NT2/D1 (cell line): ENCODE measurements at regions not wholly inside any gene's neighbourhood (a gene's known extent, or its start where the extent isn't known, plus 50 kb on each side); places are given as distances from the start of the nearest gene placed in this dataset.

ENCODE experiments used
- DNase-seq: peaks from one replicate; pipeline ENCODE4 v3.0.0-alpha.2; 2011; ENCODE audit warnings: low read depth, low spot score
- H3K27me3 ChIP-seq: 2 replicates; pipeline ENCODE4 v1.6.0; 2011; ENCODE audit warnings: mild to moderate bottlenecking; ENCODE audit not compliant: insufficient read length, insufficient read depth
- H3K36me3 ChIP-seq: 2 replicates; pipeline ENCODE4 v1.6.1; 2011; ENCODE audit warnings: mild to moderate bottlenecking, low read length, mixed read lengths; ENCODE audit not compliant: insufficient read depth, insufficient read length
- H3K4me1 ChIP-seq: 2 replicates; pipeline ENCODE4 v1.5.1; 2011; ENCODE audit not compliant: insufficient read depth, insufficient read length
- H3K4me3 ChIP-seq: 2 replicates; pipeline ENCODE4 v1.5.1; 2011; ENCODE audit warnings: low read depth; ENCODE audit not compliant: insufficient read length
- H3K9ac ChIP-seq: 2 replicates; pipeline ENCODE4 v1.6.0; 2011; ENCODE audit warnings: low read depth; ENCODE audit not compliant: insufficient read length
- H3K9me3 ChIP-seq: 2 replicates; pipeline ENCODE4 v1.5.1; 2011; ENCODE audit warnings: mild to moderate bottlenecking, low read length; ENCODE audit not compliant: insufficient read depth
- SUZ12 ChIP-seq: IDR thresholded peaks from 2 replicates; pipeline ENCODE4 v1.6.1; 2011; ENCODE audit not compliant: insufficient read length, insufficient read depth; ENCODE audit errors: extremely low read depth
- YY1 ChIP-seq: IDR thresholded peaks from 2 replicates; pipeline ENCODE4 v1.6.1; 2011; ENCODE audit not compliant: insufficient read length, insufficient read depth
- ZNF274 ChIP-seq: IDR thresholded peaks from 2 replicates; pipeline ENCODE4 v1.6.1; 2011; ENCODE audit warnings: mild to moderate bottlenecking, low read depth, low read length

GRCh38 chr3:76869726-76870384 lies 170.0 kb upstream of the ROBO2 start:
- no peak for TF ChIP-seq YY1
- no peak for TF ChIP-seq ZNF274
- no peak for TF ChIP-seq SUZ12
- H3K4me3 ChIP-seq = no peak overlapping the region
- H3K36me3 ChIP-seq = no peaks in the 10 kb centered on the region
- no peaks in the 10 kb centered on the region for H3K4me1 ChIP-seq
- no peak for DNase-seq
- H3K27me3 ChIP-seq = no peaks in the 10 kb centered on the region
- H3K9ac ChIP-seq = no peak overlapping the region
- peaks cover under 1% of the 10 kb centered on the region; the same call in 1 of the 2 replicates for H3K9me3 ChIP-seq

GRCh38 chr3:76871655-76872054 lies 168.2 kb upstream of the ROBO2 start:
- Histone ChIP-seq H3K9ac (no peak overlapping the region), H3K27me3 (no peaks in the 10 kb centered on the region), H3K4me1 (no peaks in the 10 kb centered on the region), H3K4me3 (no peak overlapping the region), H3K36me3 (no peaks in the 10 kb centered on the region), H3K9me3 (peaks cover 7% of the 10 kb centered on the region; the same call in 1 of the 2 replicates)
- DNase-seq = no peak
- TF ChIP-seq SUZ12 (no peak), YY1 (no peak), ZNF274 (no peak)

- Histone ChIP-seq H3K9ac (no peak overlapping the region), H3K36me3 (no peaks in the 10 kb centered on the region), H3K4me1 (no peaks in the 10 kb centered on the region), H3K9me3 (peaks cover 7% of the 10 kb centered on the region; the same call in 1 of the 2 replicates), H3K4me3 (no peak overlapping the region), H3K27me3 (no peaks in the 10 kb centered on the region)
- no peak for TF ChIP-seq ZNF274
- no peak for TF ChIP-seq SUZ12
- no peak for TF ChIP-seq YY1
- DNase-seq = no peak
These were observed 166.9 kb upstream of the ROBO2 start for GRCh38 chr3:76872999-76873398.

GRCh38 chr3:76873532-76874242 lies 166.2 kb upstream of the ROBO2 start:
- no peak overlapping the region for H3K9ac ChIP-seq

GRCh38 chr3:76879959-76880358 lies 159.9 kb upstream of the ROBO2 start:
- H3K27me3 ChIP-seq = no peaks in the 10 kb centered on the region
- no peaks in the 10 kb centered on the region for H3K36me3 ChIP-seq
- peaks cover 6% of the 10 kb centered on the region; the same call in 1 of the 2 replicates for H3K9me3 ChIP-seq
- H3K4me1 ChIP-seq = no peaks in the 10 kb centered on the region
- H3K9ac ChIP-seq = no peak overlapping the region
- no peak for DNase-seq
- TF ChIP-seq SUZ12 (no peak), ZNF274 (no peak), YY1 (no peak)
- no peak overlapping the region for H3K4me3 ChIP-seq

More at GRCh38 chr3:76873532-76874242, 166.2 kb upstream of the ROBO2 start:
- Histone ChIP-seq H3K9me3 (peaks cover 7% of the 10 kb centered on the region; the same call in 1 of the 2 replicates), H3K27me3 (no peaks in the 10 kb centered on the region), H3K36me3 (no peaks in the 10 kb centered on the region), H3K4me3 (no peak overlapping the region), H3K4me1 (no peaks in the 10 kb centered on the region)
- peak; percentile 25 for DNase-seq
- TF ChIP-seq YY1 = no peak
- TF ChIP-seq SUZ12 = no peak
- no peak for TF ChIP-seq ZNF274

- no peaks in the 10 kb centered on the region for H3K9me3 ChIP-seq
- H3K27me3 ChIP-seq = no peaks in the 10 kb centered on the region
- no peak overlapping the region for H3K4me3 ChIP-seq
- TF ChIP-seq YY1 (no peak), SUZ12 (no peak), ZNF274 (no peak)
- DNase-seq = no peak
- no peaks in the 10 kb centered on the region for H3K36me3 ChIP-seq
- H3K4me1 ChIP-seq = no peaks in the 10 kb centered on the region
- no peak overlapping the region for H3K9ac ChIP-seq
These were observed 153.0 kb upstream of the ROBO2 start for GRCh38 chr3:76886761-76887500.

- H3K27me3 ChIP-seq = no peaks in the 10 kb centered on the region
- H3K9me3 ChIP-seq = no peaks in the 10 kb centered on the region
- no peak for DNase-seq
- no peaks in the 10 kb centered on the region for H3K36me3 ChIP-seq
- H3K4me1 ChIP-seq = no peaks in the 10 kb centered on the region
- no peak overlapping the region for H3K4me3 ChIP-seq
- H3K9ac ChIP-seq = no peak overlapping the region
- TF ChIP-seq SUZ12 (no peak), YY1 (no peak), ZNF274 (no peak)
These were observed 151.0 kb upstream of the ROBO2 start for GRCh38 chr3:76888856-76889255.
